H1 (cell line): ENCODE measurements at regions not wholly inside any gene's neighbourhood (a gene's known extent, or its start where the extent isn't known, plus 50 kb on each side); places are given as distances from the start of the nearest gene placed in this dataset.
A peak's percentile ranks its signal among the peaks of the same experiment; 100 is the strongest.

Experiments used
- CTCF ChIA-PET: fragments of 300-600 bp; sonication (Branson Sonifier 250); formaldehyde crosslinking; loops from one replicate; lab custom pipeline; 2021; ENCODE audit not compliant: partially characterized antibody; lab: Charles Lee
- POLR2A ChIA-PET: fragments of 300-600 bp; sonication (Branson Sonifier 250); formaldehyde crosslinking; loops from one replicate; lab custom pipeline; 2021; ENCODE audit warnings: inconsistent platforms; ENCODE audit not compliant: partially characterized antibody; lab: Charles Lee
- DNase-seq, 2 experiments: peaks; one replicate each; pipeline versions ENCODE4 v3.0.0 to v3.0.0-alpha.2; 2010 to 2022; ENCODE audit warnings: low spot score in 2 of 2, low read depth in 1 of 2, mixed read lengths in 1 of 2
- FAIRE-seq: peaks from 2 replicates; lab custom pipeline; 2011; peaks lifted over from hg19 to GRCh38; lab: Jason Lieb, UNC
- H2AFZ ChIP-seq: 2 replicates; pipeline ENCODE4 v1.8.1; 2012; ENCODE audit warnings: low read length, inconsistent platforms
- H2AK5ac ChIP-seq: 2 replicates; pipeline ENCODE4 v1.6.1; 2013; ENCODE audit warnings: low read depth, low read length
- H2BK120ac ChIP-seq: replicated peaks from 2 replicates; pipeline ENCODE3; 2013; ENCODE audit warnings: low read depth, low read length, inconsistent platforms
- H2BK12ac ChIP-seq: 2 replicates; pipeline ENCODE4 v1.6.1; 2013; ENCODE audit warnings: low read depth, low read length
- H2BK15ac ChIP-seq: 2 replicates; pipeline ENCODE4 v1.6.1; 2013; ENCODE audit warnings: low read length
- H2BK20ac ChIP-seq: 2 replicates; pipeline ENCODE4 v1.6.1; 2013; ENCODE audit warnings: low read length
- H2BK5ac ChIP-seq: 2 replicates; pipeline ENCODE4 v1.6.1; 2013; ENCODE audit warnings: low read depth, low read length
- H3K14ac ChIP-seq: 2 replicates; pipeline ENCODE4 v1.6.1; 2013; ENCODE audit warnings: inconsistent platforms; ENCODE audit not compliant: insufficient read length
- H3K18ac ChIP-seq: 2 replicates; pipeline ENCODE4 v1.6.1; 2013; ENCODE audit warnings: low read length; ENCODE audit errors: extremely low read depth
- H3K23ac ChIP-seq: 2 replicates; pipeline ENCODE4 v1.6.1; 2013; ENCODE audit warnings: inconsistent platforms; ENCODE audit not compliant: insufficient read length
- H3K23me2 ChIP-seq: 2 replicates; pipeline ENCODE4 v1.6.1; 2013; ENCODE audit warnings: low read depth, low read length
- H3K27ac ChIP-seq: 2 replicates; pipeline ENCODE4 v1.6.1; 2011; ENCODE audit warnings: low read depth, low read length, inconsistent platforms
- H3K27me3 ChIP-seq, 4 experiments: replicated peaks in 1 of 4; 1 replicate in 1 of 4; 2 replicates in 3 of 4; pipeline versions ENCODE4 v1.6.1 to v1.8.1; 2011 to 2013; ENCODE audit warnings: low read length in 3 of 4, mild to moderate bottlenecking in 3 of 4, inconsistent platforms in 2 of 4, mixed read lengths in 2 of 4, moderate library complexity in 1 of 4; ENCODE audit not compliant: control insufficient read depth in 3 of 4, insufficient read depth in 3 of 4; ENCODE audit errors: extremely low read depth in 1 of 4
- H3K36me3 ChIP-seq, 4 experiments: 2 replicates each; pipeline versions ENCODE4 v1.6.1 to v1.8.1; 2011 to 2013; ENCODE audit warnings: mild to moderate bottlenecking in 4 of 4, low read length in 3 of 4, moderate library complexity in 2 of 4, control low read depth in 1 of 4, inconsistent platforms in 1 of 4; ENCODE audit not compliant: insufficient read depth in 4 of 4, control insufficient read depth in 2 of 4
- H3K4ac ChIP-seq: replicated peaks from 2 replicates; pipeline ENCODE3; 2013; ENCODE audit warnings: low read length, low read depth, mixed read lengths, inconsistent platforms; ENCODE audit not compliant: insufficient read length
- H3K4me1 ChIP-seq, 4 experiments: replicated peaks in 1 of 4; 1 replicate in 1 of 4; 2 replicates in 3 of 4; pipeline versions ENCODE4 v1.6.1 to v1.8.1; 2011 to 2013; ENCODE audit warnings: low read length in 3 of 4, inconsistent platforms in 2 of 4, mixed read lengths in 1 of 4; ENCODE audit not compliant: insufficient read depth in 4 of 4, control insufficient read depth in 3 of 4
- H3K4me2 ChIP-seq, 2 experiments: 2 replicates each; pipeline versions ENCODE4 v1.6.1 to v1.8.1; 2011 to 2013; ENCODE audit warnings: low read depth in 2 of 2, low read length in 2 of 2, control low read depth in 1 of 2, inconsistent platforms in 1 of 2, mild to moderate bottlenecking in 1 of 2; ENCODE audit not compliant: insufficient read depth in 1 of 2
- H3K4me3 ChIP-seq, 4 experiments: fragments of 200-600, 300-600 bp in 1 of 4; sonication (generic), shearing (Covaris generic), sonication (Bioruptor Twin) in 1 of 4; 2 replicates each; pipeline versions ENCODE4 v1.5.1 to v1.8.1; 2011 to 2016; ENCODE audit warnings: low read length in 4 of 4, low read depth in 3 of 4, control low read depth in 2 of 4, inconsistent platforms in 2 of 4, mild to moderate bottlenecking in 2 of 4, mixed read lengths in 1 of 4, moderate library complexity in 1 of 4; ENCODE audit not compliant: insufficient read depth in 2 of 4; ENCODE audit errors: extremely low read depth in 1 of 4
- H3K56ac ChIP-seq: replicated peaks from 2 replicates; pipeline ENCODE3; 2013; ENCODE audit warnings: low read depth, mild to moderate bottlenecking, mixed read lengths, low read length, inconsistent platforms; ENCODE audit not compliant: insufficient read length
- H3K79me1 ChIP-seq: 2 replicates; pipeline ENCODE4 v1.6.1; 2013; ENCODE audit warnings: low read depth, low read length, control low read depth
- H3K79me2 ChIP-seq, 2 experiments: 2 replicates each; pipeline versions ENCODE4 v1.6.1 to v1.8.1; 2012 to 2013; ENCODE audit warnings: low read length in 2 of 2, mild to moderate bottlenecking in 2 of 2, inconsistent platforms in 1 of 2; ENCODE audit not compliant: insufficient read depth in 2 of 2, control insufficient read depth in 1 of 2
- H3K9ac ChIP-seq, 4 experiments: replicated peaks in 1 of 4; 1 replicate in 1 of 4; 2 replicates in 3 of 4; pipeline versions ENCODE4 v1.6.1 to v1.8.1; 2011 to 2013; ENCODE audit warnings: low read depth in 3 of 4, low read length in 3 of 4, control low read depth in 2 of 4, mild to moderate bottlenecking in 2 of 4, moderate library complexity in 2 of 4, inconsistent platforms in 1 of 4; ENCODE audit errors: extremely low read depth in 1 of 4
- H3K9me3 ChIP-seq, 2 experiments: 2 replicates each; pipeline versions ENCODE4 v1.6.1 to v1.8.1; 2012 to 2013; ENCODE audit warnings: mild to moderate bottlenecking in 2 of 2, moderate library complexity in 2 of 2, control low read depth in 1 of 2, inconsistent platforms in 1 of 2, low read depth in 1 of 2, low read length in 1 of 2, mixed read lengths in 1 of 2; ENCODE audit not compliant: insufficient read depth in 2 of 2
- H4K20me1 ChIP-seq, 2 experiments: replicated peaks in 1 of 2; 2 replicates each; pipeline versions ENCODE3 to v1.8.1; 2011 to 2013; ENCODE audit warnings: inconsistent platforms in 2 of 2, low read length in 2 of 2, mild to moderate bottlenecking in 1 of 2; ENCODE audit not compliant: insufficient read depth in 2 of 2, control insufficient read depth in 1 of 2
- H4K5ac ChIP-seq: 2 replicates; pipeline ENCODE4 v1.6.1; 2013; ENCODE audit warnings: low read length, low read depth, mixed read lengths, inconsistent platforms; ENCODE audit not compliant: insufficient read length
- H4K8ac ChIP-seq: 2 replicates; pipeline ENCODE4 v1.8.0; 2013; ENCODE audit warnings: mild to moderate bottlenecking, moderate library complexity, low read length, inconsistent platforms; ENCODE audit not compliant: insufficient read depth; ENCODE audit errors: extremely low read depth
- H4K91ac ChIP-seq: replicated peaks from 2 replicates; pipeline ENCODE3; 2013; ENCODE audit warnings: low read length, mixed read lengths, inconsistent platforms; ENCODE audit not compliant: insufficient read length
- BCL11A ChIP-seq, 2 experiments: IDR thresholded peaks; one replicate each; pipeline ENCODE4 v1.6.1; 2011; ENCODE audit warnings: low read depth in 2 of 2, low read length in 2 of 2, mild to moderate bottlenecking in 2 of 2
- CEBPB ChIP-seq: IDR thresholded peaks from 2 replicates; pipeline ENCODE4 v1.6.1; 2012; ENCODE audit warnings: low read depth, low read length
- EP300 ChIP-seq, 2 experiments: IDR thresholded peaks; 1 replicate in 1 of 2; 2 replicates in 1 of 2; pipeline ENCODE4 v1.6.1; 2011 to 2012; ENCODE audit warnings: low read depth in 2 of 2, low read length in 2 of 2, mild to moderate bottlenecking in 2 of 2, borderline replicate concordance in 1 of 2, inconsistent platforms in 1 of 2, moderate library complexity in 1 of 2
- NANOG ChIP-seq: IDR thresholded peaks from 2 replicates; pipeline ENCODE4 v1.6.1; 2011; ENCODE audit warnings: low read length, low read depth, mild to moderate bottlenecking, inconsistent platforms; ENCODE audit not compliant: insufficient read depth, poor library complexity, severe bottlenecking
- RAD21 ChIP-seq, 2 experiments: IDR thresholded peaks in 1 of 2; conservative IDR thresholded peaks in 1 of 2; 2 replicates each; pipeline ENCODE4 v1.6.1; 2011; ENCODE audit warnings: low read depth in 2 of 2, low read length in 2 of 2, improper control_type of control experiment in 1 of 2, inconsistent platforms in 1 of 2, mild to moderate bottlenecking in 1 of 2, moderate library complexity in 1 of 2
- SAP30 ChIP-seq: fragments of 300-600 bp; sonication (generic); IDR thresholded peaks from 2 replicates; pipeline ENCODE4 v1.7.1; 2012; ENCODE audit warnings: low read length, moderate library complexity, mild to moderate bottlenecking, inconsistent platforms; ENCODE audit not compliant: insufficient read depth, insufficient replicate concordance
- SUZ12 ChIP-seq: fragments of 200-600 bp; sonication (generic); IDR thresholded peaks from 2 replicates; pipeline ENCODE4 v1.6.1; 2012; ENCODE audit warnings: mild to moderate bottlenecking, inconsistent platforms, low read length, moderate library complexity, mixed read lengths

GRCh38 chr12:43283206-43283605 lies 268.8 kb downstream of the ADAMTS20 start (continued):
- no peak for TF ChIP-seq EP300 (IDR thresholded peaks at IDR 0.05; ENCODE audit: borderline replicate concordance in 1 of 2, low read depth in 2 of 2, low read length in 2 of 2)

GRCh38 chr12:43282106-43282505 lies 269.9 kb downstream of the ADAMTS20 start:
- no peaks in the 10 kb centered on the region for H3K27me3 ChIP-seq
- POLR2A ChIA-PET, result no interaction called here

More at GRCh38 chr12:43282106-43282505, 269.9 kb downstream of the ADAMTS20 start:
- Histone ChIP-seq H3K9ac (no peak overlapping the region), H3K9me3 (peaks cover 2 to 9% of the 10 kb centered on the region in 2 experiments; a peak in 1 of 4 replicates), H2AFZ (no peak overlapping the region), H3K4me2 (no peak overlapping the region), H4K91ac (no peak overlapping the region), H3K56ac (no peak overlapping the region), H3K27ac (no peak overlapping the region), H3K23ac (no peak overlapping the region), H2AK5ac (no peak overlapping the region), H2BK20ac (no peak overlapping the region), H3K18ac (no peak overlapping the region), H3K79me1 (no peaks in the 10 kb centered on the region), H4K8ac (no peak overlapping the region), H3K36me3 (no peaks in the 10 kb centered on the region), H2BK15ac (no peak overlapping the region), H3K79me2 (no peaks in the 10 kb centered on the region), H2BK5ac (no peak overlapping the region), H4K20me1 (no peaks in the 10 kb centered on the region), H3K4me1 (peaks cover 0 to 3% (median 0%) of the 10 kb centered on the region in 4 experiments; a peak in 2 of 7 replicates), H3K14ac (no peak overlapping the region), H2BK12ac (no peak overlapping the region), H3K4me3 (no peak overlapping the region), H2BK120ac (no peak overlapping the region), H4K5ac (no peak overlapping the region), H3K4ac (no peak overlapping the region), H3K23me2 (no peaks in the 10 kb centered on the region)
- TF ChIP-seq BCL11A (IDR thresholded peaks at IDR 0.05; ENCODE audit: low read depth in 2 of 2, low read length in 2 of 2), result no peak
- no peak for TF ChIP-seq CEBPB
- TF ChIP-seq SAP30, result no peak
- TF ChIP-seq RAD21 (IDR thresholded peaks at IDR 0.05 in 1 of 2, conservative IDR thresholded peaks at IDR 0.05 in 1 of 2; ENCODE audit: low read depth in 2 of 2, low read length in 2 of 2), result peak in 1 of 2 experiments; percentile 66; a peak in 3 of 4 replicates
- no peak for TF ChIP-seq NANOG
- TF ChIP-seq SUZ12, result no peak
- CTCF ChIA-PET, result interaction anchor here (0.7 to 1.7 kb wide), 16 partner anchors 9 to 839 kb away, joined by 3 to 5 read pairs (median 3); no protein-coding TSS in a partner anchor
- no peak for FAIRE-seq
- no peak for DNase-seq
